Peyer's patch (tissue), 4 donors: ENCODE measurements at regions not wholly inside any gene's neighbourhood (a gene's known extent, or its start where the extent isn't known, plus 50 kb on each side); places are given as distances from the start of the nearest gene placed in this dataset.

ENCODE experiments used
- DNase-seq, 3 donors: peaks; one replicate each; pipeline ENCODE4 v3.0.0-alpha.2; 2017 to 2019
- H3K27ac ChIP-seq, 4 donors: fragments of 200-600 bp; sonication (generic); one replicate each; pipeline ENCODE4 v1.5.1; 2016 to 2019
- H3K27me3 ChIP-seq, 2 donors: fragments of 200-600 bp; sonication (generic); one replicate each; pipeline ENCODE4 v1.5.1; 2019
- H3K36me3 ChIP-seq, 3 donors: fragments of 200-600 bp; sonication (generic); one replicate each; pipeline ENCODE4 v1.5.1; 2016 to 2019
- H3K4me1 ChIP-seq, 4 donors: fragments of 200-600 bp; sonication (generic); one replicate each; pipeline ENCODE4 v1.5.1; 2016 to 2019
- H3K4me3 ChIP-seq, 4 donors: fragments of 200-600 bp; sonication (generic); 1 replicate in 3 of 4; 2 replicates in 1 of 4; pipeline ENCODE4 v1.5.1; 2016 to 2019; ENCODE audit warnings: mild to moderate bottlenecking in 1 of 4
- H3K9me3 ChIP-seq, 4 donors: fragments of 200-600 bp; sonication (generic); one replicate each; pipeline ENCODE4 v1.5.1; 2016 to 2019; ENCODE audit warnings: mild to moderate bottlenecking in 1 of 4
- POLR2A ChIP-seq, 2 donors: fragments of 450-650 bp; IDR thresholded peaks; one replicate each; pipeline ENCODE4 v1.5.1; 2017; ENCODE audit warnings: antibody characterized with exemption in 2 of 2, mild to moderate bottlenecking in 2 of 2, moderate library complexity in 2 of 2
- TF ChIP-seq, protein P1 (sequence below), 6 experiments: fragments of 450-650 bp in 4 of 6; fragments of 200-600 bp in 2 of 6; sonication (generic) in 1 of 6; IDR thresholded peaks; one replicate each; pipeline ENCODE4 v1.5.1; 2017 to 2019; ENCODE audit warnings: antibody characterized with exemption in 6 of 6, mild to moderate bottlenecking in 3 of 6, moderate library complexity in 1 of 6

DNA sequence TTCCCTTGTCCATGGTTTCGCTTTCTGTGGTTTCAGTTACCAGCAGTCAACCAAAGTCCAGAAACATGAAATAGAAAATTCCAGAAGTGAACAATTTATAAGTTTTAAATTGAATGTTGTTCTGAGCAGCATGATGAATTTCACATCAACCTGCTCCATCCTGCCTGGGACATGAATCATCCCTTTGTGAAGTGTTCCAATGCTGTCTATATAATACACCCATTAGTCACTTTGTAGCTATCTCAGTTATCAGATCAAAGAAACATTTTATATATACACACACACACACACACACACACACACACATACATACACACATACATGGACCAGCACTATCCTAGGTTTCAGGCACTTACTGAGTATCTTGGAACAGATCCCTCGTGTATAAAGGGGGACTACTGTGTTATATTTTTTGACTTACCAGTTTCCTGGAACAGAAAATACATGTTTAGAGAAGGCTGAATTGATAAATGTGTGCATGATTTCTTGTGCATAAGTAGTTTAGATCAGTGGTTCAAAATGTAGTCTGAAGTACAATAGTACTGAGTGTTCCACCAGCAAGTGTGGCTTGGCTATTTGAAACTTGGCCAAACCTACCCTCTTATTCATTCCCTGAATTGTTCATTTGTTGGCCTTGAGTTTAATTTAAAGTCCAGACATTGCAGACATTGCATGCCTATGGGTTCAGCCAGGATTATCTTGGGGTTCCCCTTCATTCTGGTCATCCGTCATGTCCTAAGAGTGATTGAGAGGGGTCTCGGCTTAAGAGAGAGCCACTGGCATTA lies 510.0 kb downstream of the GADD45G start:
- no peak overlapping the region for H3K4me3 ChIP-seq
- H3K9me3 ChIP-seq = no peaks in the 10 kb centered on the region
- H3K27me3 ChIP-seq = no peaks in the 10 kb centered on the region
- no peaks in the 10 kb centered on the region for H3K36me3 ChIP-seq
- no peaks in the 10 kb centered on the region for H3K4me1 ChIP-seq
- no peak for TF ChIP-seq POLR2A (IDR thresholded peaks at IDR 0.05)
- TF ChIP-seq, protein P1, sequence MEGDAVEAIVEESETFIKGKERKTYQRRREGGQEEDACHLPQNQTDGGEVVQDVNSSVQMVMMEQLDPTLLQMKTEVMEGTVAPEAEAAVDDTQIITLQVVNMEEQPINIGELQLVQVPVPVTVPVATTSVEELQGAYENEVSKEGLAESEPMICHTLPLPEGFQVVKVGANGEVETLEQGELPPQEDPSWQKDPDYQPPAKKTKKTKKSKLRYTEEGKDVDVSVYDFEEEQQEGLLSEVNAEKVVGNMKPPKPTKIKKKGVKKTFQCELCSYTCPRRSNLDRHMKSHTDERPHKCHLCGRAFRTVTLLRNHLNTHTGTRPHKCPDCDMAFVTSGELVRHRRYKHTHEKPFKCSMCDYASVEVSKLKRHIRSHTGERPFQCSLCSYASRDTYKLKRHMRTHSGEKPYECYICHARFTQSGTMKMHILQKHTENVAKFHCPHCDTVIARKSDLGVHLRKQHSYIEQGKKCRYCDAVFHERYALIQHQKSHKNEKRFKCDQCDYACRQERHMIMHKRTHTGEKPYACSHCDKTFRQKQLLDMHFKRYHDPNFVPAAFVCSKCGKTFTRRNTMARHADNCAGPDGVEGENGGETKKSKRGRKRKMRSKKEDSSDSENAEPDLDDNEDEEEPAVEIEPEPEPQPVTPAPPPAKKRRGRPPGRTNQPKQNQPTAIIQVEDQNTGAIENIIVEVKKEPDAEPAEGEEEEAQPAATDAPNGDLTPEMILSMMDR (IDR thresholded peaks at IDR 0.05) = no peak
- H3K27ac ChIP-seq = no peak overlapping the region
- no peak for DNase-seq

DNA sequence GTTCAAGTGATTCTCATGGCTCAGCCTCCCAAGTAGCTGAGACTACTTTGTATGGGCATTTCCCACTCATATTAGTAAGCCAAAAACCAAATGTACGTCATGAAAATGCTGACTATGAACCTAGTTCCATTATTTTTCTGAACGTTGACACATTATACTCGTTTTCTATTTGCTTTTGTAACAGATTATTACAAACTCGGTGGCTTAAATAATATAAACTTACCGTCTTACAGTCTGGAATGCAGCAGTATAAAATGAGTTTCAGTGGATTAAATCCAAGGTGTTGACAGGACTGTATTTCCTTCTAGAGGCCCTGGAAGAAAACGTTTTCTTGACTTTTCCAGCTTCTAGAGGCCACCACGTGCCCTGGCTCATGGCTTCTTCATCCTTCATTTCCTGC lies 517.0 kb downstream of the GADD45G start:
- Histone ChIP-seq H3K27ac (no peak overlapping the region), H3K36me3 (no peaks in the 10 kb centered on the region), H3K4me1 (no peaks in the 10 kb centered on the region), H3K9me3 (no peaks in the 10 kb centered on the region), H3K4me3 (no peak overlapping the region), H3K27me3 (no peaks in the 10 kb centered on the region)
- TF ChIP-seq, protein P1 (IDR thresholded peaks at IDR 0.05) = no peak
- no peak for TF ChIP-seq POLR2A (IDR thresholded peaks at IDR 0.05)
- no peak for DNase-seq

DNA sequence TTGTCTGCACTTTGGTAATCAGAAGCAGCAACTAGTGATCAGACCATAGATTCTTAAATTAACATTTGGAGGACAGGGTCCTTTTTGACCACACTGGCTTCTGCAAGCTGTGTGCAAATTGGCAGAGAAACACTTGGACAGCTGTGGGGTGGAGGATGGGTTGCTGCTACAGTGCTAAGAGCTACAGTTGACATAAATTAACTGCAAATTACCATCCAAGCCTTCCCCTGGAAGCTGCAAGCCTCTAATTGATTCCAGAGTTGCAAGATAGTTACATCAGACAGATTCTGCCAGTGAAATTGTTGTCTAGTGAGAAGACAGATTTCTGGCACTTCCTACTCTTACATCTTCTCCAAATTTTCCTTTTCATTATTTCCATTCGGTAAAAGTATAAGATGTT lies 517.7 kb downstream of the DIRAS2 start:
- Histone ChIP-seq H3K36me3 (no peaks in the 10 kb centered on the region), H3K27ac (no peak overlapping the region), H3K9me3 (no peaks in the 10 kb centered on the region), H3K27me3 (no peaks in the 10 kb centered on the region), H3K4me3 (no peak overlapping the region), H3K4me1 (no peaks in the 10 kb centered on the region)
- no peak for DNase-seq
- TF ChIP-seq POLR2A (IDR thresholded peaks at IDR 0.05) = no peak
- TF ChIP-seq, protein P1 (IDR thresholded peaks at IDR 0.05) = no peak

DNA sequence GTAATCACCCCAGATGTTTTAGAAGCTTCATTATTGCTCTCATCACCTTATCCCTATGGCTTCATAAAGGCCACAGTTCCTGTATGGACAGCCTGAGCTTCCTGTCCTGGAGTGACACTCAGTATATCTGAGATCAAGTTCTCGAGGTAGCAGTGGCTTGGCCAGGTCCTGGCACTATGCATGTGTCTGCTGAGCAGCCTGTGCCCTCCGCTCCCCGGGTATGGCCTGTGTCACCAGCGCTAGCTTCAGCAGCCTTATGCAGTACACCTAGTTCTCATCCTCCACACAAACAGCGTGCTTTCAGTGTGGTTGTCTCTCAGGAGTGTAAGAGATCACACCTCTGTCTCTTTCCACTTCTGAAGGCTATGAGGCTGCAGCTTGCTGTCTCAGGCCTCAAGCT lies 514.7 kb downstream of the DIRAS2 start:
- Histone ChIP-seq H3K4me1 (no peaks in the 10 kb centered on the region), H3K9me3 (no peaks in the 10 kb centered on the region), H3K27ac (no peak overlapping the region), H3K27me3 (no peaks in the 10 kb centered on the region), H3K36me3 (no peaks in the 10 kb centered on the region), H3K4me3 (no peak overlapping the region)
- no peak for DNase-seq
- no peak for TF ChIP-seq POLR2A (IDR thresholded peaks at IDR 0.05)
- TF ChIP-seq, protein P1 (IDR thresholded peaks at IDR 0.05) = no peak

GRCh38 chr9:90128587-90129190 lies 513.9 kb downstream of the DIRAS2 start:
- no peak for TF ChIP-seq POLR2A (IDR thresholded peaks at IDR 0.05)
- TF ChIP-seq, protein P1 (IDR thresholded peaks at IDR 0.05) = no peak
- Histone ChIP-seq H3K9me3 (no peaks in the 10 kb centered on the region), H3K4me3 (no peak overlapping the region), H3K27me3 (no peaks in the 10 kb centered on the region), H3K36me3 (no peaks in the 10 kb centered on the region), H3K4me1 (no peaks in the 10 kb centered on the region), H3K27ac (no peak overlapping the region)
- DNase-seq = no peak
